Femur (tissue), 1 donor: ENCODE measurements at regions not wholly inside any gene's neighbourhood (a gene's known extent, or its start where the extent isn't known, plus 50 kb on each side); places are given as distances from the start of the nearest gene placed in this dataset.

Experiments
- DNase-seq: peaks from one replicate; pipeline ENCODE4 v3.0.0-alpha.2; 2017

DNA sequence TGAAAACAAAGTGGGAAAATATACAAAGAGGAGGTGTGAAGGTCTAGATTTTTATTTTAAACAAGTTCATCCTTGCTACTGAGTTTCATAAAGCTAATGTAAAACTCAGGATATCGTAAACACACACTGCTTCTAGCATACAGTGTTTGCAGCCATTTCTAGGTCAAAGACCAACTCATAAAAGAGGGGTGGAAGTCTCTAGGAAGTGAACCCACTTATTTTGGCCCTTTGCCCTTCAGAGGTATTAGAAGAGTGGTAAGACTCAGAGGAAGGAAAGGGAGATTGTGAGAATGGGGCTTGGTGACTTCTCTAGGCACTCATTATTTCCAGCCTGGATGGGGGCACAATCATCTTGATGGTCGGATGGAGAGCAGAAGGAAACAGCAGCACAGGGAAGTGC is 91.2 kb downstream of the TNFSF18 start:
- DNase-seq = no peak

DNA sequence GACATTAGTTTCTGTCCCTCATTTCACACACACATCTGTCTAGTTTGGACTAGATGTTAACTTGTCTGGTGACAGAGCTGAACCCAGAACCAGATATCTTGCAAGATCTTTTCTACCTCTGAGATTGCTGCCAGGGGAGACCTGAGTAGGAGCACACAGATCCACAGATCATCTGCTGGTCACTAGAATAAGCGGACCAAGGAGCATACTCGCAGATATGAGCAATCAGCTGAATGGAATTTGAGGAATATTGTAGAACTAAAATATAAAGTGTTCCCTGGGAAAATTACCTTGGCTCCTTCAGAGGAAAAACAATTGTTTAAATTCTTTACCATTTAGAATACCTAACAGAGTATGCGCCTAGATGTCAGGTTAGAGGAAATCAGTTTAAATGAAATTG is 90.7 kb downstream of the TNFSF18 start:
- DNase-seq = no peak

DNA sequence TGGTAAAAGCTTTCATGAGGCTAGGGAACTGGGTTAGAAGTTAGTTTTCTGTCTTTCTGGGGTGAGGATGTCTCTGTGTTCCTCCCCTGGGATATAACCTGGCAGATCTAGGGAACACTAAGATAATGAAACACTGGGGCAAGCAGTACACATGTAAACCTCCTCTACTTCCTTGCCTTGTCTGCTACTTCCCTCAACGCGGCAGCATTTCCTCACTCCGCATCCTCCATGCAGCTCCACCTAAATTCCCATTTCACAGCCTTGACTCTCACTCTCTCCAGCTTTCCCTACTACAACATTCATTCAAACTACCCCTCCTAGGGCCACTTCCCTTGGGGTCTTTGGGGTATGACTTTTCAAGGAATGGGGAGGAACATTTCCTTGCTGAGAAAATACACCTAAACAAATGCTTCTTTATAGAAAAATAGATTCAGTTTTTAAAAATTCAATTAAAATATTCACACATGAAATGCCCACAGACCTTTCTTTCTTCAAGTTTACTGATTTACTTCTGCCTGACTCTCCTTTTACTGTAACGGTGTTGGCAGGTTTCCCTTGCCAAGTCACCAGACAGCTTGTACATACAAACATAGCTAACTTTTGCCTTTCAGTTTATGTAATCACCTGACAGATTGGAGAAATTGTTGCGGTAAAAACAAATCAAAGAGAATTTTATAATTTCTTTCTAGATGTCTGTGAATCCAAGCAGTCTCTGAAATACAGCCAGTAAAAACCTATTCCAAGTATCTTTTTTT is 90.1 kb downstream of the TNFSF18 start:
- no peak for DNase-seq

DNA sequence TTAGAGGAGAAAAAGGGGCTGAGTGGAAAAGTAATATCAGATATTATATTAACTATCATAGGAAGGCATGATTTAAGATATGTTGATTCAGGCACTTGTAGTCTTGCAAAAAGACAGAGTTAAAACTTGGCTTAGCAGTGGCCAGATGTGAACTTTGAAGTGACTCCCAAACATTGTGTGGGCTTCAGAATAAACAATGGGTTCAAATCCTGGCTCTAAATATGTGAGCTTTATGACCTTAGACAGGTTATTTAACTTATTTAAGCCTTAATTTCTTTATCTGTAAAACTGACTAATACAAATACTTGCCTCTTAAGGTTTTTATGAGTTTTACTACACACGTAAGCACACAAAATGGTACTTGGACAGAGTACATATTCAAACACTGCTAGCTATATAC is 85.9 kb downstream of the TNFSF18 start:
- no peak for DNase-seq

DNA sequence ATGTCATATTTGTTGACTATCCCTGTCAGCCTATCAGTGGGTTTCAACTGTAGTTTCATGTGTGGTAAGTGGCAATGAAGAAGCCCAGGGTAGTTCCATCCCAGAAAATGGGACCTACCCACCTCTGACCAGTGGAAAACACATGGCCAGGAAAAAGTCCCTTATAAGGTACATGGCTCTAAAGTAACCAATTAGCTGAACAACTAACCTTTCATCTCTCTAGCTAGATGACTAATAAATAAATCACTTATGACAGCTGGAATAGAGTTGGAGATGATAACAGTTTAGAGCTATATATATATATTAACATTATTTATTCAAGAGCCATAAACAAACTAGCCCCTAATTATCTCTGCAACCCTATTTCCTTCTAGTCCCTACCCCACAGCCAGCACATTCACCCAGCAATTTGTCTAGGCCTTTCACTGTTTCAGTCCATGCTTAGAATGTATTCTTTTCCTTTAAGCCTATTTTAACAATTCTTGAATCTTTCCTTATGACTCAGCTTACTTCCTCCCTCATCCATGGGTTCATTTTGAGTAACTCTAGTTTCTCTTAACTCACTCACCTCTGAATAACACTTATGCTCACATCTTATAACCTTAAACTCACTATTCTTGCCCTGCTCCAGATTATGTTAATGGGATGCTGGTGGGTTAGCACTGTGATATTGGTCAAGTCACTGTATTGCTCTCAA is 83.7 kb downstream of the TNFSF18 start:
- no peak for DNase-seq

DNA sequence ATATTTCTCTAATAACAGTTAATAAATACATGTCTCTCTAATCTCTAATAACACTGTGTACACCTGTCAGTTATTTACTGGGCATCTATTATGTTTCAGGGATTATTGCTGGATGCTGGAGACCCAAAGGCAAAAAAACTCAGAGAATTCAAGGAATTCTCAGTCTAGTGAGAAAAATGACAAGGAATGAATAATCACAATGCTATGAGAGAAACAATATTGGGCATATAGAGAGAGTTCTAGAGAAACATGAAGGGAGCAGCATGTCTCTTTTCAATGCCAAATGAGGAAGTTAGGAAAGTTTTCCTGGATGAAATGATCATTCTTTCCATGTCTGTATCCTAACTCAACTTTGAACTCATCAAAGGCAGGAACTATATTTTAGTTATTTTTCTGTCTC is 82.8 kb downstream of the TNFSF18 start:
- no peak for DNase-seq

DNA sequence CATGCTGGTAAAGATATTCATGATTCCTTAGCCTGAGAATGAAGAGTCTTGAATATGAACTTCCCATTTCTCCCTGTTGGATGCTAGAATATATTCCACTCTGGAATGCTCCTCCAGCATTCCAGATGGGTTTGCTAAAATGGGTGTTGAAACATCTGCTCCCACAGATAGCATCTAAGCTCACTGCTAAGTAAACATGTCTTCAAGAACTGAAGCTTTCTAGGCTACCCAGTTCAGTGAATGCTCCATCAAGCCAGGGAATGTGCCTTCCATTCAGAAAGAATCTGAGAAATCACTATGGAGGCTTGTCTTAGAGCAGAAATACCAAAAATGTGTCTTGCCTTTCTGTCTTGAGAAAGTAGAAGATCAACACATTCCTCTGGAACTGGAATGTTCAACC is 81.1 kb downstream of the TNFSF18 start:
- DNase-seq = no peak

DNA sequence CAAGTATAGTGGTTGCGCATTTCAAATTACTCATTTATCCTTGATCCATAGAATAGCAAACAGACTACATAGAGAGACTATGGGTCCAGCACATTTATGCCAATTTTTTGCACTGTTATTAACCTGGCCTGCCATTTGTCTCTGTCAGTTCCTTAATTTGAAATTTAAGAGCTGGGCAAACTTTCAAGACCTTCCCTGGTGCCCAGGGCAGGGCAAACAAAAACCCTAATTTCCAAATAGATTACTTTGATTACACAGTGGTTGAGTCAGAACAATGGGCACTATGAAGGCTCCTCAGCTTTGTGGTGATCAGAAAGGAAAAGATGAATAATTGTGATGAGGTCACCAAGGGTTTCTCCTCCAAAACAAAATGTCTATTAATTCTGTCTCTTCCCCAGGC is 80.6 kb downstream of the TNFSF18 start:
- DNase-seq = no peak

DNA sequence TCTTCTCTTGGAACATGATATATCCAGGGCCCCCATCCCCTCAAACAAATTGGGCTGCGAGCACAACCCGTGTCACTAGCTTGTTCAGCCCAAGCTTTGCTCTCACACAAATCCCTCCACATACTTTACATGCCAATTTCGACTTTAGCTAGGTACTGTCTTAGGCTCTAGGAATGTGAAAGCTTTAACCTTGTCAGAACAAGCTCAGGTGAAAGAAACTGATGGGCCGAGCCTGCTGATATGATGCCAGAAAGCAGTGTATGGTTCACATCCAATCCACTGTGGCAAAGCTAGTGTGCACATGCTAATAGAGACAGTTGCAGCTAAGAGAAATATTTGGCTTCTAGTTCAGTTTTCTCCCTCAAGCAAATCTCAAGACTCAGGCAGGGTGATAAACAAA is 79.5 kb downstream of the TNFSF18 start:
- DNase-seq = no peak

DNA sequence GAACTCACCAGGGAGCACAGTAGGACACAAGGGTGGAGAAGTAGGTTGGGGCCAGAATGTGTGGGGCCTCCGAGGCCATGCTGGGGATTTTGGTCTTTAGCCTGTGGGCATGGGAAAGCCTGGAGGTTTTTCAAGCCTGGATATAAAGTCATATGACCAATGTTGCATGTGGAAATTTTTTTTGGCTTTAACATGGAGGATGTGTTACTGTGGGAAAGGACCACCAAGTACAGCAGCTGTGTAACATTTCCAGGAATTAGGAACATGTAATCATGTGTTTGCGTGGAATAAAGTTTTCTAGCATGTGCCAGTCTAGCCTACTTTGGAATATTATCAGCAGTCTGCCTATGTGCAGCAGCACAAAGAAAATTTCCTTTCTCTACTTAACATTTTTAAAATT is 78.5 kb downstream of the TNFSF18 start:
- DNase-seq = no peak

DNA sequence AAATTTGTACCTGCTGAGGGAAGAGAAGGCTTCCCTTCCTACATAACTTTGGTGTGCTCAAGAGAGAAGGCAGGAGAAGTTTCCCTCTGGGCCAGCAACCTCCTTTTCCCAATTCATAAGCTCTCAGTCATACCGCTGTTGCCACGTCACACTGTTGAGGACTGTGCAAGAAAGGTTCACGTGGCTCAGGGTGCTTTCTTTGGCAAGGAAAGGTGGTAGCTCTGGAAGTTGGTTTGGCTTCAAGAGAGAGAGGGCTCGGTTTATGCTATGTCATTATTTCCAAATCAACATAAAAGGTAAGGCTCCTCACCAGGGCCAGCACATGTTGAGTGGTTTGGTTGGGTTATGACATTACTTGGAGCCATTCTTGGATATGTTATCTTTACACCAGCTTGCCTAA is 77.3 kb downstream of the TNFSF18 start:
- no peak for DNase-seq

DNA sequence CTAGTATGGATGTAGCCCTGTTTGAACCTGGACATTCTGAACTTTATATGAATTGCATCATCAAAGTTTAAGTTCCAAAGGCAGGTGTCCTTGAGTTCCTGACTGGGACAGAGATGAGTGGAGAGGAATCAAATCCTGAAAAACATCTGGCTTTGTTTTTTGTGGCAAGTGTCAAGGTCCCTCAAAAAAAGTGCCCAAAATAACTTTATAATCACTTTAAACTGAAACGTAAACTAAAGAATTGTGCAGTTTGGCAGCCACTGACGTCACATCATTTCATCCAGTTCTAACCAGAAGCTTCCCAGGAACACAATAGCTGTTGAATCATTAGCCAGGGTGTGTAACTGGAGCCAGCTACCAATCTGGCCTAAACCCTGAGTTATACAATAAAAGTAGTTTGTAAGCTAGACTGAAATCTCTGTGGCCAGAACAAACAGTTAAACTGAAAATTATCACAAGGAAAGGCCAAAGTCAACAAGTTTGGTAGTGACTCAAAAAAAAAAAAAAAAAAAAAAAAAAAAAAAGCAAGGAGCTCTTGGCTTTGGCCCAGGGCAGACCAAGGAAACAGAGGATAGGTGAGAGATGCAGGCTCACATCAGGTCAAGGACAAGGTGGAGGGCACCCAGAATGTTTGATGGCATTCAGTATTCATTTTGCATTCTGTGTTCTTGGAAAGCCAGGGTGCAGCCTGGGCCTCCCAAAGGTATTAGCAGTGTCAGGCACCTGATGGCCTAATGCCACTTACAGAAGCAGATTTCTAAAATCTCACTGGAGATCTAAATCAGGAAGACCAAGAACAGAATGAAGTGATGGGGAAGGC is 74.3 kb downstream of the TNFSF18 start:
- DNase-seq = no peak

DNA sequence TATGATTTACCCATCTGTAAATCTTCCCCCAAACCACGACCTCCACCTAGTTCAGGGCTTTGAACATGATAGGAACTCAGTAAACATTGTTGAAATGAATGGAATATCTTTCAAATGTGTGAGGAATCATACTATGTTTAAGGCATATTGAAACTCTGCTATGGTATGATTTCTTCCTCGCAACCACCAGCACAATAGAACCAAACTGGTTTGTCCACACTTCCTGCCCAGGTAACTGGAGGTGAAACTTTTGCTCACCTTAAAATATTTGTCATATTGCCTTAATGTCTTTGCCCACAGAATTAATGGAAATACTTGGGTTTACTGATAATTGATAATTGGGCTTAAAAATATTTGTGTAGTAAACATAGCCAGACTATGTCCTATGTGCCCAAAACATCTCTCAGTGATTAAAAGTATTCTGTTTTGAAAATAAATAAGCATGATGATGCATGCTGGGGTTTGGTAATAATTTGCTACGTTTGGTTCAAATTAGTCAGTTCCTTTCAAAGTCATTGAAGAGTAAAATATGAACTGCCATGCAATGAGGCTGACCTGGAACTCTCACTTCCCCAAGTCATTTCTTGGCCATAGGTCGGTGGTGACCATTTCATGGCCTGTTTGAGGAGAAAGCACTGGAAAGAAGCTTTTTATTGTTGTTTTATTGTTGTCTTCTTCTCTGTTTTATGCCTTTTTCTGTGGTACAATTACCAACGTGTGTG is 73.3 kb downstream of the TNFSF18 start:
- no peak for DNase-seq

DNA sequence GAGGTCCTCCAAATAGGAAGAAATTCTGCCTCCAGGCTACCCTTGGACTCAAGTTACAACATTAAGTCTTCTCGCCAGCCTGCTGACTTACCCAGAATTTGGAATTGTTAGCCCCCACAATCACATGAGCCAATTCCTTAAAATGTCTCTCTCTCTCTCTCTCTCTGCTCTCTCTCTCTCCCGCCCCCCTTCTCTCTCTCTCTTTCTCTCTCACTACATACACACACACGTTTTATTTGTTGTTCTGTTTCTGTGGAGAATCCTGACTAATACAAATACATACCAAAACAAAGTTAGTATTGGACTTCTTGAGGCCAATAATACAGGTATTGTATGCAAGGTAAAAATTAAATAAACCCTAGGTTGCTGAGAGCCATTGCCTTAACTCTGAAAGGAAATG is 72.1 kb downstream of the TNFSF18 start:
- no peak for DNase-seq

DNA sequence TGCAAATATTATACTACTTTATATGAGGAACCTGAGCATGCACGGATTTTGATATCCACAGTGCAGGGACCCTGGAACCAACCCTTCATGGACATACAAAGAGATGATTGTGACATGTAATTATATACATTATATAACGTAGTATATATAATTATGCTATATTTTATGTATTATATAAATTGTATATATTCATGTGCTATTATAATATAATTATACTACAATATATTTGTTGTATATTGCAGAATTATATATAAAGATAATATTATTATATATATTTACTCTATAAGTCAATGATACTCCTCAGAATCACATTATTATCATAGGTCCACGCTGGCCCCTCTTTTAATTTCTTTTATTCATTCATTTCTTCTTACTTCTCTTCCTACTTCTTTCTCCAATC is 70.9 kb downstream of the TNFSF18 start:
- no peak for DNase-seq

DNA sequence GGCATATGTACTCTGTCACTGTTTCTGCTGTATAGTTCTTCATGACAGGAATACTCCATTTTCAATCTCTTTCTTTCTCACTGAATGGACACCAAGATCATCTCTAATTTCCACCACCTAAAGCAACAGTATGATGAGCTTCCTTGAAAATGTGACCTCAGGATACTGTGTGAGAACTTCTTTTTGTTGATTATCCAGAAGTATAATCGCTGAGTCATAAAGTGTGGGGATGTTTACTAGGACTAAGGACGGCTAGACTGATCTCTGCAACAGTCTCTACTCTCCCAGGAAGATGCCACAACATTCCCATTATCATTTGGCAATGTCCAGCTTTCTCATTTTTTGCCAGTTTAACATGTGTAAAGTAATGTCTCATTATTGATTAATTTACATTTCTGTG is 70.3 kb downstream of the TNFSF18 start:
- DNase-seq = no peak

DNA sequence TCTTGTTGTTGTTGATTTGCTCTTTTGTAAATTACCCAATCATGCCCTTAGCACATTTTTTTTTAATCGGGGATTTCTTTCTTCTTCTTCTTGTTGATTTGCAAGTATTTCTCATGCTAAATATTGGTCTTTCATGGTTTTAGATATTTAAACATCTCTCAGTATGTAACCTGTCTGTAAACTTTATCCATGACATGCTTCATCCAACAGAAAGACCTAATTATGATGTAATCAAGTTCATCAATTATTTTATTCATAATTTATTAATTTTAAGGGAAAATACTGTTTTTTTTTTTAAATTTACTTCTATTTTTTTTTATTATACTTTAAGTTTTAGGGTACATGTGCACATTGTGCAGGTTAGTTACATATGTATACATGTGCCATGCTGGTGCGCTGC is 69.8 kb downstream of the TNFSF18 start:
- no peak for DNase-seq
